Limb (tissue), 2 donors: ENCODE measurements at regions not wholly inside any gene's neighbourhood (a gene's known extent, or its start where the extent isn't known, plus 50 kb on each side); places are given as distances from the start of the nearest gene placed in this dataset.
"Not testable (repeated sequence)": the region's sequence is repeated elsewhere in the genome, so short reads cannot be mapped to it uniquely, and the experiment has no call there.

Experiments
- DNase-seq, 2 donors: peaks; one replicate each; pipeline ENCODE4 v3.0.0-alpha.2; 2016; ENCODE audit errors: extremely low spot score in 2 of 2

DNA sequence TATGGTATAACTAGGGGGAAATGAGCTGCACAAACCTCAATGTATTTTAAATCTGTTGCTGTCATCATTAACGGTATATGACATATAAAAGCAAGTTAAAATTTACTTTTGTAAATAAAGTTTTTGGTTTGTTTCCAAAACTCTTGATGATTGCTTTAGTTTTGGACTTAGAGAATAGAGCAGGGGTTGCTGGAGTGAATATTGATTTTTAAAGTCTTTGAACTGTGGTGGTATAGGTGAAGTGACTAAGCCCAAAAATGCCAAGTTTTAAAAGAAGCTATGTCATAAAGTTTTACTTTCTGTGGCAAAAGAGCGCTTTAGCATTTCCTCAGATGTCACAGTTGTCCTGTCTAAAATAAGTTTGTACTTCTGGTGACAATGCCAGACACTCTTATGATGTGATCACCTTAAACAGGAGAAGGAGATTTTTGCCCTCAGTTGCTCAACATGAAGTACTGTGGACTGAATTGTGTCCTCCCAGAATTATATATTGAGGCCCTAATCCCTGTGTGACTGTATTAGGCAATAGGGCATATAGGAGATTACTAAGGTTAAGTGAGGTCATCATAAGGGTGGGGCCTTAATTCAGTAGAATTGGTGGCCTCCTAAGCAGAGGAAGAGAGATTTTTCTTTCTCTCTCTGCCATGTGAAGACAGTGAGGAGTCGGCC, 175.2 kb upstream of the PLGLB1 start:
- DNase-seq, result not testable (repeated sequence)

DNA sequence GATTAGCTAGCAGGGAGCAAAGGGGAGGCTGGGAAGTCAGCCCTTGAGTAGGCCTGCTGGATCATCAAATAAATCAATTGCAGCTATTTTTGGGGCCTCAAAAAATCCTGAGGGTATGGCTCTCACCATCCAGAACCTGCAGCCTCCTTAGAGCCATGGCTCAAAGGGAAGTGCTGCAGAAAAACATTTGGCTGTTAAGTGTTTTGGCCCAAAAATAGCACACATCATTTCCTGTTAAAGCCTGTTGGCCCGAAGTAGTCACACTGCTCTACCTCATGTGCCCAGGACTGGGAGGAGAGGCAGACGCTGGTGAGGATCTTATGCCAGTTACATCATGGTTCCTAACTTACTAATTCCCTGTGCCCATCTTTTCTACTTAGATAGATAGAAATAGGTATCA, 176.8 kb upstream of the PLGLB1 start:
- DNase-seq, result not testable (repeated sequence)

DNA sequence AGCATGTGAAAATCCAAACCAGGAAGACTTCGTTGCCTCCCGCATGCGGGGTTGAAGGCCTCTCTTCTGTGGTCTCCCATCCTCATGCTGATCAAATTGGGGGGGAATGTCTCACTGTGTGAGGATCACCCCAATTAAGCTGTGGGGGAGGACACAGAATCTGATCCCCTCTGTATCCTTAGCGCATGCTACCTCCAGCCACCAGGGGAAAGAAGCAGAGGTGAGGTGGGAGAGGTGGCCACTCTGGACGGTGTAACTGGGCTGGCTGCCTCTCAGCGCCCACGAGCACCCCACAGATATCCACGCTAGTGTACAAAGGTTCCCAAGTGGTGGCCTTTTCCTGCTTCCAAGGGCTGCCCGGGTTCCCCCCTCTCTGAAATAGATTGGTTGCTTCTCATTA, 177.6 kb upstream of the PLGLB1 start:
- not testable (repeated sequence) for DNase-seq

DNA sequence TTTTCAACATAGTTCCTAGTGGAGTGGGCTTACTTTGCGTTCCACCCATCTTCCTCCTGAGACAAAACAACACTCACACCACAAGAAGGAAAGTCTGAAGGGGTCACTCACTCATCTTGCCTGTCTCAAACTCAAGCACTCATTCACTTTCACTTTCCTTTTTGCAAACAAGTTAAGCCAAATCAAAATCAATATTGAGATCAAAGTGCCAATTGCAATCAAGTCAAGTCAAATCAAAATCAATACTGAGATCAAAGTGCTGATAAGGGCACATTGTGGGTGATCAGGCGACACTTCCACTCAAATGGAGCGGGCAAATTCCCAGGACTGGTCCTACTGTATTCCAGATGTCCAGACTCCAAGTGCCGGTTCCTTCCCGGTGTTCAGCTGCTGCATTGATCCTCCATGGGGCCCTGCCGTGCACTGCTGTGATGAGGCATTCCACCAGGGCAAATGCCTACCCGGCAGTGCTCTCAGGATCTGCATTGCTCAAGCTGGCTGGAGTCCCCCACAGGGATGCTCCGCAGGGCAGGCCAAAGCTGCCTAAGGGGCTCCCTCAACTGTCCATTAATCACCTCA, 183.0 kb upstream of the PLGLB1 start:
- DNase-seq, result not testable (repeated sequence)

DNA sequence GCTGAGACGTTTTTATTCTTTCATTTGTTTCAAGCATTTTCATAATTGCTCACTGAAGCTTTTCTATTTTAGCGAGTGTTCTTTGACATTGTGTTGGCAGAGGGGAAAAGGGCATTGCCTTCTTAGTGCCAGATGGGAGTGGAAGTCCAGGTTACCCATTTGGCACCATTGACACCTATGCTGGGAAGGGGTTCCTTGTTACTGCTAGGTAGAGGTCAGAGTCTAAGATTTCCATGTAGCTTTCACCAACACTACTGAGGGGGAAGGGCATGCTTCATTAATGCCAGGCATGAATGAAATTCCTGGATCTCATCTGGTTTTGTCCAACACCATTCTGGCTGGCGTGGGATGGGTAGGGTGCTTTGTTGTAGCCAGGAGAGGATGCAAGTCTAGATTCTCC, 191.3 kb upstream of the PLGLB1 start:
- not testable (repeated sequence) for DNase-seq

DNA sequence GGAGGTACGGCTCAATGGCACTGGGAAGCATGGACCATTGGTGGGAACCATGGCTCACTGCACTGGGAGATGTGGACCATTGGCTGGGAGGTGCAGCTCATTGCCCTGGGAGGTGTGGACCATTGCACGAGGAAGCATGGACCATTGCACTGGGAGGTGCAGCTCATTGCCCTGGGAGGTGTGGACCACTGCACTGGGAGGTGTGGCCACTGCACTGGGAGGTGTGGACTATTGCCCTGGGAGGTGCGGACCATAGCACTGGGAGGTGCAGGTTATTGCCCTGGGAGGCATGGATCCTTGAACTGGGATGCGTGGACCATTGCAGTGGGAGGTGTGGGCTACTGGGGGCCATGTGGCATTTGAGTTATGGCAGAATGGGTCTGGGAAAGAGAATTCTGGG, 195.4 kb upstream of the PLGLB1 start:
- not testable (repeated sequence) for DNase-seq

DNA sequence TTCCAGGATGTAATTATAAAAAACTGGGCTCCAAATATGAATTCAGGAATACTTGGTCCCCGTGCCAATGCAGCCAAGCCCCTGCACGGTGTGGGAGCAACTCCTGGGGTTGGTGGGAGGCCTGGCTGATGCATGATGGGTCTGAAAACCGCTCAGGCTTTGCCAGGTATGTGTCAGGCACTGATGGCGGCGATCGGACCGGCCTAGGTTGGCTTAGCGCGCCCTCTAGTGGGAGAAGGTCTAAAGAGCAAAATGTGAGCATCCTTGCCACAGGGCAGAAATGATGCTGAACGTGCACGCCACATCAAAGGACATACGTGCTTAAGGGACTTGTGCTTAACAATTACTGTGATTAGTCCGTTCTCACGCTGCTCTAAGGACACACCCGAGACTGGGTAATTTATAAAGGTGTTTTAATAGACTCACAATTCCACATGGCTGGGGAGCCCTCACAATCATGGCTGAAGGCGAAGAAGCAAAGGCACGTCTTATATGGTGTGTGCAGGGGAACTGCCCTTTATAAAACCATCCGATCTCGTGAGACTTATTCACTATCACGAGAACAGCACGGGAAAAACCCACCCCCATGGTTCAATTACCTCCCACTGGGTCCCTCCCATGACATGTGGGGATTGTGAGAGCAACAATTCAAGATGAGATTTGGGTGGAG, 196.2 kb upstream of the PLGLB1 start:
- DNase-seq, result not testable (repeated sequence)

DNA sequence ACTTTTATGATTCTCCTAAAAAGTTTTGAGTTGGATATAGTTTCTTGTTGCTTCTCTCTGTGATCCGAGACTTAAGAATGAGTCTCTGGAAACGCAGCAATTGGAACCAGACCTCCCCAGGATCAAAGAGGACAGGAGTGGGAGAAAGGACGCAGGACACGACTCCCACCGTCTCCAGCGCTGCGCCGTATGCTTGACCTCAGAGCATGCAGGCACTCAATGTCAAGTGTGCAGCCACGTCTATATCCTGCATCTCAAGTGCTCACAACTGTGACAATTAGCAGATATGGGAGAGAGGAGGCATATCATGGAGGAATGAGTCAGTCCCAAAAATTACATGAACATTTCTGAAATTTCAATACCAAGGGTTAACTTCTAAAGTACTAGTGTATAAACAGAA, 199.0 kb upstream of the PLGLB1 start:
- not testable (repeated sequence) for DNase-seq

DNA sequence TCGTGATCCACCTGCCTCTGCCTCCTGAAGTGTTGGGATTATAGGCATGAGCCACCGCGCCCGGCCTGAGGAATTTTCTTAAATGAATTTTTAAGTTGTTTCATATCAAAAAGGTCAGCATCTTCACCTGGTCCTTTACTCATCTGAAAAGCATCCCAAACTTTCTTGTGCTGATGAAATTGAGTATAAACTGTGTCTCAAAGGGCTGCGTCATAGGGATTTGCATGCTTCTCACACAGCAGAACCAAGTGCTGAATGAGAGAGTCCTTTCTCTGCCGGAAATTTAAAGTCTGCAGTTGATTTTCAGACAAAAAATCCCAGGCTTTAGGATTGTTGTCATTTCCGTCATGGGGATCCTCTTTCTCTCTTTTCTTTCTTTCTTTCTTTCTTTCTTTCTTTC, 200.5 kb upstream of the PLGLB1 start:
- DNase-seq, result not testable (repeated sequence)

DNA sequence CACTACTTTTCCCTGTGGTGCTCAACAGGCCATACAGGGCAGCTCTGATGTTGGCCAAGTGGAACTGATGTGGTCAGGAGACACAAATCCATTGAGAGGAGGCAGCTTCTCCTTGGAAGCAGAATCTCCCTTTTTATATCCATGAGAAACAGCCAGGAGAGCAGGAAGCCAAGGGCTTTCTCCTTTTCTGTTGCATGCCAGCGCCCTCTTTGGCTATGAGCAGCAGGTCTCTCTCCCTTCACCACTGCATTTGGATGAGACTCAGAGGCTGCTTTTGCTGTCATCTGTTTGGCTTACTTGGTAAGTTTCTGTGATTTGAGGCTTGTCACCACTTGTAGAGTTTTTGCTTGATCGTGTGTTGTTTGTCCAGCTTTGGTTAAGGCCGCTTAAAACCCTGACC, 202.2 kb upstream of the PLGLB1 start:
- DNase-seq, result not testable (repeated sequence)

DNA sequence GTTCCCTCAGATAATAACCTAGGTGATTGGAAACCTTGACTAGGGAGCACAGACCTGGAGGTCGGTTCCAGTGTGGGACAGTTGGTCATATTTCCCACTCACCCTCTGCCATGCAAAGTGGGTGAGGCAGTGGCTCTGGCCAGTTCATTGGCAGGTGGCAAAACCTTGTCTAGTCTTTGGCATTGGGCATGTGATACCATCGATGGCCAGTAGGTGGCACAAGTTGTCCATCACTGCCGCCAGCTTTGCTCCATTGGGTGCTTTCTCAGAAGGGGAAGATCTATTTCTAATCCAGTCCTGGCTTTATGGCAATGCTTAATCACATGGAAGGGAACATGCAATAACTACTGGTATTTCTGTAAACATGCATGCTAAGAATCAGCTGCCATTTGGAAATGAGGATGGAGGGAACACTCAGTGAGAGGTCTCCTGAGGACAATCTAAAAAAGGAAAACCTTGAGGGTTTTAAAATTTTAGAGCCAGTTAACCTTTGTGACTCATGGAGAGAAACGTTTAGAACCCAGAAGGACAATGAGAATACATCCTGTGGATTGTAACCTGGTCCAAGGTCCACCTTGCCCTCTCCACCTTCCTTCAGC, 207.5 kb upstream of the PLGLB1 start:
- not testable (repeated sequence) for DNase-seq

DNA sequence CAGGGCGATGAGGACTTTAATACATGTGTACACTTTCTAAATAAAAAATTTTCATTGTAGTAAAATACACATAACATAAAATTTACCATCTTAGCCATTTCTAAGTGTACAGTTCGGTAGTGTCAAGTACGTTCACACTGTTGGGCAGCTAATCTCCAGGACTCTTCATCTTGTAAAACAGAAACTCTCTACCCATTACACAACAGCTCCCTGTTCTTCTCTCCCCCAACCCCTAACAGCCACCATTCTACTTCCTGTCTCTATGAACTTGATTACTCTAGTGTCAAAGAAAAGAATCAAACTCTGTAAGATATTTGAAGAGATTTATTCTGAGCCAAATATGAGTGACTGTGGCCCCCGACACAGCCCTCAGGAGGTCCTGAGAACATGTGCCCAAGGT, 208.3 kb upstream of the PLGLB1 start:
- DNase-seq, result not testable (repeated sequence)

DNA sequence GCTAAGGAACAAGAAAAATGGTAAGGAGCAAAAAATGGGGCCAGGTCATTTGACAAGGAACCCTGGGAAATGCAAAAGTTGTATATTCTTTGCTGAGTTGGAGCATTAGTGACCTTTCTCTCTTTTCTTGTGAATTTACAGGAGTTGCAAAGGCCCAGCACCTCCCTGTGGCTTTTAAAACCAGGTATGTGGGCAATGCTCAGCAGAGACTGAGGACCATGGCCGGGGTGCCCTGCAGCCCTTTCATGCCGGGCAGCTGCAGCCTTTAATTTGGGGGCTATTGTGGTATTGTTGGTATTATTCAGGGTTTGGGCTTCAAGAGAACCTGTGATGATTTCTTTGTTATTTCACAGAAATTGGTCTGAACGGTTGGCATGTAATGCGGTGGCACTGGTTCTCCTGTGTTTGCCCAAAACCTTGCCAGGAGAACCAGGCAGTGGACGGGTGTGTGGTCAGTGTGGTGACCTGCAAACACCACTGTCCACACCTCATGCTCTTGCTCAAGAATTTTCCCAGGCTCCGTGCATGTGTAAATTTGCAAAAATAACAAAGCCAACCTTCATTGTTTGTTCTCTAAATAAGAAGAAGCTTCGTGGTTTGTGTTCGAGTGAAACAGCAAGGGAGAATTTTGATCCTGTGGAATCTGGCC, 213.8 kb upstream of the PLGLB1 start:
- not testable (repeated sequence) for DNase-seq

DNA sequence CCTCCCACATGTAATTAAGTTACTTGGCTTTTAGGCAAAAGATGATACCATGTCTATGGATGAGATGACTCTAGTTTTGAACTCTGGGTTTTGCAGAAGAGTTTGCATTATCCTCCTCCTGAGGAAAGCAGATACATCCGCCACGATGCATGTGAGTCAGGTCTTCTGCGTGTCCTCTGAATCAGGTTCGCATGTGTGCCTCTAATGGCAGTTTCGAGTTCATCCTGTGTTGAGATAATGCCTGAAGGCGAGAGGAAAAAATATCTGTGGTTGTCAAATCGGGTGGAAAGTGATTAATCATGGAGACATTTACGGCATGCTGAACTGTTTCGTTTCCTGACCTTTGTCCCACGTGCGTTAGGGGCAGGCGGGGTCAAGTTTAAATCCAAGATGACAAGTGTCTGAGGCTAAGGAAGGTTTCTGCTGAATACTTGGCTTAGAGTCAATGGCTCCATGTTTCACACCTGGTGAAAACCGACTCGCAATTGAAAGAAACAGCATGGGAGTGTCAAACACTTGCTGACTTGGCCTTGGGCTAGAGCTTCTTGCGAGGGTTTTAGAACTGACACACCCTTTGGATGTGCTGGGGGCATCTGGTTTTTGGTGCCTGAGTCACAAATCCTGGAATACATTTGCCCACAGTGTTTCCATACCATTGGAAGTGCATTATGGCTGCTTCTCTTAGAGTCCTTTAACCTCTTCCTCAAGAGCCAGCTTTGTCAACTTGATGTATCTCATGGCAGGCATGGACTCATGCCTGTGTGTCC, 216.1 kb upstream of the PLGLB1 start:
- not testable (repeated sequence) for DNase-seq

DNA sequence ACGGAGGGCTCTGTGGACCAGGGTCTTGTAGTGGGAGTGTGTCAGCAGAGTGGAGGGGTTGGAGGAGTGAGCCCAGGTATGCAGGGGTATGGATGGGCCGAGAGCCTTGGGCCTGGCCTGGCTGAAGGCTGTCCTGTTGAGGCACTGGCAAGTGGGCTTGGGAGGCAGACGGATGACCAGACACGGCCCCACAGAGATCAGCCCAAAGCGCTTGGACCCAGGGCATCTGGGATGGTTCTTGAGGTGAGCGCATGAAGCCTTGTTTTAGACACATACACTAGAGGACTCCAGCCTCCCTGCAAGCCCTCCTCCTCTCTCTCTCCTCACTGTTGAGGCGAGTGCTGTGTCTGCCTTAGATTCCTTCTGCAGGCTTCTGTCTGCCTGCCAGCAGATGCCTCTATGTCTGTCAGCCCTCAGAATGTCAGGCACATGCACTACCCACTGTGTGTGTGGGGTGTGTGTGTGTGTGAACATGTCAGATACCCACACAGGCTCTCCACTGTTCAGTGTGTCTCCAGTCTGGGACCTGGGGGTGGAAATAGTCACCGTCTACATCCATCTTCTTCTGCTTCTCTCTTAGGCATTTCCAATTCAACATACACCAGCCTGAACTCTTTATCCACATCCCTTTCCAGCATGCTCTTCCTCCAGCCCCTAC, 218.0 kb upstream of the PLGLB1 start:
- not testable (repeated sequence) for DNase-seq

DNA sequence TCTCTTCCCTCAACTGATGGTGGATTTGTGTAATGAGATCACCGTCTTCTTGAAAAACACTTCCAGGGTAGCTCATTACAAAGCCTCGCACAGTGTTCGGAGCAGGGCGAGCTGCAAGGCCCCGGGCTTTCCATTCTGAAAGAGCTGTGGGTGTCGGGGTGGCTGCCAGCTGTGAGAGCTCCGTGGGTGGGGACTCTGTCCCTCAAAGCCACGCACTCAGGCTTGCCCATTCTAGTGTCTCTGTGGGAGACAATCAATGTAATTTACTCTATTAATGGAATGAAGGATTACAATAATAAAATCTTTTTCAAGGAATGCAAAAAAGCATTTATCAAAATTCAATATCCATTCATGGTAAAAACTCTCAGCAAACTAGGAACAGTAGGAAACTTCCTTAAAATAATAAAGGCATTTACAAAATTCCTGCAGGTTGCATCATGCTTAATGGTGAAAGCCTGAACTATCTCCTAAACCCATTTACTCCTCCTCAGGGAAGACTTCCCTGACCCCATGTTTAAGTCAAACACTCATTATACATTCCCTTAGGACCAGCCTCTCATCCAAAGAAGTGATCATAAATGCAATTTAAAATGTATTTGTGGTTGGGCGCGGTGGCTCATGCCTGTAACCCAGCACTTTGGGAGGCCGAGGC, 224.5 kb upstream of the PLGLB1 start:
- DNase-seq, result not testable (repeated sequence)

DNA sequence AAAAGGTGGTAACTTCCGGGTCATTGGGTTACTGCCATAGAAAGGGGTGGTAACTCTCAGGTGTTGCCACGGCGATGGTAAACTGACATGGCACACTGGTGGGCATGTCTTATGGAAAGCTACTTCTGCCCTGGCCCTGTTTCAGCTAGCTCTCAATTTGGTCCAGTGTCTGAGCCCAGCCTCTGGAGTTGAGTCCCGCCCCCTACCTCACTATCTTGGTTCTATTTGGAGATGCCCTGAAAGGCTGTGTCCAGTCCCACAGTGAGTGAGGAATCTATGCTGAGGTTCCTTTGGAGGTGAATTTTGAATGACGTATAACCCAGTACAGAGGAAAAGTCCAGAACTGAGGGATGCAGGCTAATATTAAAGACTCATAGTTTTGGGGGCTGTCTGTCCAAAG, 230.4 kb upstream of the PLGLB1 start:
- DNase-seq, result not testable (repeated sequence)

DNA sequence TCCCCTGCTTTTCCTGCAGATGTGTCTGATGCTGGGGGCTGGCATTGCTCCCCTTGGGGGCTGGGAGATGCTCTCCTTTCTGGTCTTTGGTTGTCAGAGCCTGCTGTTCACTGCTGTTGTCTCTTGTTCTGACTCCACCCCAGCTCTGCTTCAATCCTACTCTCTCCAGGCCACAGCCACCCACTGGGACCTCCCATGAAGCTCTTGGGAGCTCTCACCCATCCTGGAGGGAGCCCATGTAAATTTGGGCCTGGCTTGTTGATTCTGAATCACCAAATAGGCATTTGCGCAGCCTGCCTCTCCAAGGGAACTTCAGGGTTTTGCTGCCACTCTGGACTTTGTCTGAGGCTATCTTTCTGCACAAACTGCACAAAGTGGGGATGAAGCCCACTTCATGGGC, 232.9 kb upstream of the PLGLB1 start:
- not testable (repeated sequence) for DNase-seq

DNA sequence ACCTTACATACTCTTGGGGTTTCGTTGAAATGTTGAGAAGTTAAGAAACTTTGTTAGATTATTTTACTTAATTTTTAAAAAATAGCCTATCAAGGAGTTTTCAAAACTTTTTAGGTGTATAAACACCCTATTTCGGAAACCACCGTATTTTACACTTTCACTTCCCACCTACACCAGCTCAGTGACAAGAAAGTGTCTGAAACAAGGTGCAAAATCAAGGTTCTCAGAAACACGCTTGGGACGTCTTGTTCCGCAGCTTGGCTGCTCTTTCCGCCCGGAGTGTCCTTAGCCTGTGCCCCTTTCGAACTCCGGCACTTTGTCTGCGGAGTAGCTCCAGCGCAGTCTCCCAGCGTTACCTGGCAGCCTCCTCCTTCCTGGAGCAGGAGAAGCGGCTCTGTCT, 233.8 kb upstream of the PLGLB1 start:
- DNase-seq, result not testable (repeated sequence)

DNA sequence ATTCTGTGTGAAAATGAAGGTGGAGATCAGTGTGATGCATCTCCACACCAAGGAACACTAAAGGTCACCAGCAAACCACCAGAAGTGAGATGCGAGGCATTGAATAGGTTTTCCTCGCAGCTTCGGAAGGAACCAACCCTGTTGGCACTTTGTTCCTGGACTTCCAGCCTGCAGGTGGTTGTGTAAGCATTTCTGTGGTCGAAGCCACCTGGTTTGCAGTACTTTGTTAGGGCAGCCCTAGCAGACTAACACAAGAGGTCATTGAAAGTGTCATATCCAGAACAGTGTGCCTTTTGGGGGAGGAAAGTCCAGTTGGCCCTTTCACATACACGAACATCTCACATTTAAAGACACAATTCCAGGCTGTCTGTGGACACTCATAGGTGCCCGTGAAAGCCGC, 237.2 kb upstream of the PLGLB1 start:
- DNase-seq, result not testable (repeated sequence)
